Activated T-helper 2 cell treated with anti-CD3 and anti-CD28 coated beads, Interferon-gamma antibody, Interleukin-2, Interleukin-4, amounts not matched to agents 10 μg/mL and 5 μg/mL and 100 μg/mL, durations not matched to agents 14 hours and 24 hours and 36 hours (primary cell): ENCODE measurements at regions not wholly inside any gene's neighbourhood (a gene's known extent, or its start where the extent isn't known, plus 50 kb on each side); places are given as distances from the start of the nearest gene placed in this dataset.

Experiments used
- DNase-seq: peaks from one replicate; pipeline ENCODE4 v3.0.0; 2021; ENCODE audit warnings: low spot score
- H3K27ac Mint-ChIP-seq: one replicate; pipeline ENCODE4 v1.8.0; 2021; ENCODE audit warnings: mixed read lengths
- H3K27me3 Mint-ChIP-seq: one replicate; pipeline ENCODE4 v1.8.0; 2021; ENCODE audit warnings: low read depth, mixed read lengths
- H3K36me3 Mint-ChIP-seq: one replicate; pipeline ENCODE4 v1.8.0; 2021; ENCODE audit warnings: low read depth, mixed read lengths
- H3K4me1 Mint-ChIP-seq: one replicate; pipeline ENCODE4 v1.8.0; 2021; ENCODE audit warnings: low read depth, mixed read lengths
- H3K4me3 Mint-ChIP-seq: one replicate; pipeline ENCODE4 v1.8.0; 2021; ENCODE audit warnings: low read depth, mild to moderate bottlenecking, moderate library complexity, mixed read lengths
- H3K9me3 Mint-ChIP-seq: one replicate; pipeline ENCODE4 v1.8.0; 2021; ENCODE audit warnings: mixed read lengths
- intact Hi-C: fragments of 100-400 bp; cut with micrococcal nuclease; formaldehyde crosslinking; loops from one replicate; pipeline ENCODE4 v1.15.1; 2023

GRCh38 chr13:74063533-74064100 is 70.6 kb downstream of the KLF12 start:
- peaks cover 8% of the 10 kb centered on the region for H3K9me3 Mint-ChIP-seq
- H3K27ac Mint-ChIP-seq: no peak overlapping the region
- no peaks in the 10 kb centered on the region for H3K27me3 Mint-ChIP-seq
- no peak for DNase-seq
- peaks cover 38% of the 10 kb centered on the region for H3K36me3 Mint-ChIP-seq
- intact Hi-C loops: loop anchor here (2.0 to 10.0 kb wide), 7 partner anchors 36 to 1261 kb away; no protein-coding TSS in a partner anchor
- no peak overlapping the region for H3K4me3 Mint-ChIP-seq
- H3K4me1 Mint-ChIP-seq: peaks cover 64% of the 10 kb centered on the region

- peaks cover 36% of the 10 kb centered on the region for H3K36me3 Mint-ChIP-seq
- peak overlapping the region; percentile 79 for H3K4me3 Mint-ChIP-seq
- H3K4me1 Mint-ChIP-seq: peaks cover 64% of the 10 kb centered on the region
- peaks cover 8% of the 10 kb centered on the region for H3K9me3 Mint-ChIP-seq
- intact Hi-C loops: loop anchor here (1.0 to 10.0 kb wide), 8 partner anchors 36 to 1262 kb away; partner anchors contain the start of gene KLF12
- H3K27me3 Mint-ChIP-seq: no peaks in the 10 kb centered on the region
- DNase-seq: no peak
- peak overlapping the region; percentile 93 for H3K27ac Mint-ChIP-seq
These were observed 71.3 kb downstream of the KLF12 start for GRCh38 chr13:74062933-74063332.

GRCh38 chr13:74061926-74062595 is 72.1 kb downstream of the KLF12 start:
- Mint-ChIP-seq H3K9me3 (peaks cover 8% of the 10 kb centered on the region), H3K27ac (peak overlapping the region; percentile 93), H3K4me3 (peak overlapping the region; percentile 79), H3K4me1 (peaks cover 69% of the 10 kb centered on the region), H3K27me3 (no peaks in the 10 kb centered on the region), H3K36me3 (peaks cover 40% of the 10 kb centered on the region)
- no peak for DNase-seq
- intact Hi-C loops: loop anchor here (1.0 to 10.0 kb wide), 8 partner anchors 35 to 1263 kb away; partner anchors contain the start of gene KLF12

- no peak overlapping the region for H3K27ac Mint-ChIP-seq
- H3K27me3 Mint-ChIP-seq: no peaks in the 10 kb centered on the region
- peaks cover 52% of the 10 kb centered on the region for H3K4me1 Mint-ChIP-seq
- H3K36me3 Mint-ChIP-seq: peaks cover 26% of the 10 kb centered on the region
- no peak overlapping the region for H3K4me3 Mint-ChIP-seq
- H3K9me3 Mint-ChIP-seq: peaks cover 8% of the 10 kb centered on the region
- no peak for DNase-seq
- intact Hi-C loops: no loop called here
These were observed 77.2 kb downstream of the KLF12 start for GRCh38 chr13:74056801-74057542.

- Mint-ChIP-seq H3K27ac (no peak overlapping the region), H3K27me3 (no peaks in the 10 kb centered on the region), H3K9me3 (no peaks in the 10 kb centered on the region), H3K4me3 (no peak overlapping the region), H3K36me3 (peaks cover 22% of the 10 kb centered on the region), H3K4me1 (peaks cover 50% of the 10 kb centered on the region)
- intact Hi-C loops: no loop called here
- DNase-seq: no peak
These were observed 81.7 kb downstream of the KLF12 start for GRCh38 chr13:74052402-74052928.

- Mint-ChIP-seq H3K36me3 (peaks cover 31% of the 10 kb centered on the region), H3K9me3 (no peaks in the 10 kb centered on the region), H3K4me1 (peaks cover 43% of the 10 kb centered on the region)
These were observed 85.4 kb downstream of the KLF12 start for GRCh38 chr13:74048756-74049155.

GRCh38 chr13:74047931-74048600 is 86.1 kb downstream of the KLF12 start:
- Mint-ChIP-seq H3K36me3 (peaks cover 31% of the 10 kb centered on the region), H3K27ac (no peak overlapping the region), H3K4me3 (no peak overlapping the region), H3K4me1 (peaks cover 43% of the 10 kb centered on the region), H3K9me3 (no peaks in the 10 kb centered on the region), H3K27me3 (no peaks in the 10 kb centered on the region)
- no peak for DNase-seq
- intact Hi-C loops: loop anchor here (5.0 kb wide), 1 partner anchor 239 kb away; no protein-coding TSS in a partner anchor

More at GRCh38 chr13:74048756-74049155, 85.4 kb downstream of the KLF12 start:
- no peak overlapping the region for H3K27ac Mint-ChIP-seq
- intact Hi-C loops: loop anchor here (5.0 kb wide), 1 partner anchor 239 kb away; no protein-coding TSS in a partner anchor
- no peak overlapping the region for H3K4me3 Mint-ChIP-seq
- DNase-seq: no peak
- no peaks in the 10 kb centered on the region for H3K27me3 Mint-ChIP-seq

GRCh38 chr13:74046431-74046830 is 87.8 kb downstream of the KLF12 start:
- Mint-ChIP-seq H3K27ac (no peak overlapping the region), H3K27me3 (no peaks in the 10 kb centered on the region), H3K4me3 (no peak overlapping the region), H3K36me3 (peaks cover 31% of the 10 kb centered on the region), H3K4me1 (peaks cover 37% of the 10 kb centered on the region), H3K9me3 (no peaks in the 10 kb centered on the region)
- intact Hi-C loops: loop anchor here (5.0 kb wide), 1 partner anchor 241 kb away; no protein-coding TSS in a partner anchor
- DNase-seq: no peak

GRCh38 chr13:74045583-74045982 is 88.6 kb downstream of the KLF12 start:
- intact Hi-C loops: loop anchor here (5.0 kb wide), 1 partner anchor 242 kb away; no protein-coding TSS in a partner anchor
- H3K36me3 Mint-ChIP-seq: peaks cover 28% of the 10 kb centered on the region
- H3K4me1 Mint-ChIP-seq: peaks cover 34% of the 10 kb centered on the region
- H3K4me3 Mint-ChIP-seq: no peak overlapping the region
- H3K27ac Mint-ChIP-seq: no peak overlapping the region
- H3K9me3 Mint-ChIP-seq: no peaks in the 10 kb centered on the region
- no peak for DNase-seq
- H3K27me3 Mint-ChIP-seq: no peaks in the 10 kb centered on the region

- no peaks in the 10 kb centered on the region for H3K27me3 Mint-ChIP-seq
- H3K27ac Mint-ChIP-seq: no peak overlapping the region
- H3K36me3 Mint-ChIP-seq: peaks cover 12% of the 10 kb centered on the region
- H3K4me3 Mint-ChIP-seq: no peak overlapping the region
- intact Hi-C loops: no loop called here
- no peak for DNase-seq
- no peaks in the 10 kb centered on the region for H3K9me3 Mint-ChIP-seq
- peaks cover 32% of the 10 kb centered on the region for H3K4me1 Mint-ChIP-seq
These were observed 91.0 kb downstream of the KLF12 start for GRCh38 chr13:74043237-74043636.

GRCh38 chr13:74040200-74040599 is 94.0 kb downstream of the KLF12 start:
- no peaks in the 10 kb centered on the region for H3K9me3 Mint-ChIP-seq
- intact Hi-C loops: no loop called here
- DNase-seq: no peak
- peaks cover 44% of the 10 kb centered on the region for H3K4me1 Mint-ChIP-seq
- no peak overlapping the region for H3K27ac Mint-ChIP-seq
- H3K4me3 Mint-ChIP-seq: no peak overlapping the region
- peaks cover 16% of the 10 kb centered on the region for H3K36me3 Mint-ChIP-seq
- H3K27me3 Mint-ChIP-seq: no peaks in the 10 kb centered on the region

GRCh38 chr13:74039667-74040066 is 94.5 kb downstream of the KLF12 start:
- H3K4me3 Mint-ChIP-seq: no peak overlapping the region
- no peaks in the 10 kb centered on the region for H3K27me3 Mint-ChIP-seq
- peaks cover 44% of the 10 kb centered on the region for H3K4me1 Mint-ChIP-seq
- no peaks in the 10 kb centered on the region for H3K9me3 Mint-ChIP-seq
- intact Hi-C loops: no loop called here
- peaks cover 14% of the 10 kb centered on the region for H3K36me3 Mint-ChIP-seq
- no peak overlapping the region for H3K27ac Mint-ChIP-seq
- no peak for DNase-seq
